ENCODE measurements at regions not wholly inside any gene's neighbourhood (a gene's known extent, or its start where the extent isn't known, plus 50 kb on each side); places are given as distances from the start of the nearest gene placed in this dataset.

DNA sequence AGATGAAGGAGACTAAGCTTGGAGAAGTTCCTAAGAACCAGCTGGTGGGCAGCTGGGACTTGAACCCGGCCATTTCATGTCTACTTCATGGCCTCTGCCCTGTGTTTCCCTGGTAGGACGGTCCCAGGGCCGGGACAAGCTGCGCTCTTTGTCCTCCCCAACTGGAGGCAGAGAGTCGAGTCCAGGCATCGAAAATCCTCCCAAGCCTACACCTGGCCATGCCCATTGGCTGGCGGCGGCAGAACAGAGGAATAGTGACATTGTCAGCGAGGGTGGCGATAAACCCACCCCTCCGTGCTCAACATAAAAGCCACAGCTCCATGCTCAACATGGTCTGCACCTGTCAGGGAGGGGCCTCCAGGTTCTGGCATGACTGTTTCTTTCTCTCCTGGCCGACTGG lies 77.7 kb downstream of the RBFOX3 start:
- no peaks in the 10 kb centered on the region for H3K36me3 ChIP-seq (ENCODE audit: control insufficient read depth in 2 of 2, insufficient read depth in 2 of 2, low read length in 2 of 2)
- no peaks in the 10 kb centered on the region for H3K9me3 ChIP-seq (ENCODE audit: control insufficient read depth in 2 of 2, low read length in 2 of 2)
- no peak overlapping the region for H3K4me3 ChIP-seq (ENCODE audit: low read length in 2 of 2)
- H3K27ac ChIP-seq (ENCODE audit: low read depth in 2 of 2, low read length in 2 of 2) = no peak overlapping the region
- H3K27me3 ChIP-seq (ENCODE audit: control insufficient read depth in 2 of 2, insufficient read depth in 2 of 2, low read length in 2 of 2) = no peaks in the 10 kb centered on the region
- H3K4me1 ChIP-seq (ENCODE audit: control insufficient read depth in 2 of 2, insufficient read depth in 2 of 2, low read length in 2 of 2) = no peaks in the 10 kb centered on the region
- no peak overlapping the region for H3K9ac ChIP-seq (ENCODE audit: low read depth in 1 of 2, low read length in 2 of 2)

DNA sequence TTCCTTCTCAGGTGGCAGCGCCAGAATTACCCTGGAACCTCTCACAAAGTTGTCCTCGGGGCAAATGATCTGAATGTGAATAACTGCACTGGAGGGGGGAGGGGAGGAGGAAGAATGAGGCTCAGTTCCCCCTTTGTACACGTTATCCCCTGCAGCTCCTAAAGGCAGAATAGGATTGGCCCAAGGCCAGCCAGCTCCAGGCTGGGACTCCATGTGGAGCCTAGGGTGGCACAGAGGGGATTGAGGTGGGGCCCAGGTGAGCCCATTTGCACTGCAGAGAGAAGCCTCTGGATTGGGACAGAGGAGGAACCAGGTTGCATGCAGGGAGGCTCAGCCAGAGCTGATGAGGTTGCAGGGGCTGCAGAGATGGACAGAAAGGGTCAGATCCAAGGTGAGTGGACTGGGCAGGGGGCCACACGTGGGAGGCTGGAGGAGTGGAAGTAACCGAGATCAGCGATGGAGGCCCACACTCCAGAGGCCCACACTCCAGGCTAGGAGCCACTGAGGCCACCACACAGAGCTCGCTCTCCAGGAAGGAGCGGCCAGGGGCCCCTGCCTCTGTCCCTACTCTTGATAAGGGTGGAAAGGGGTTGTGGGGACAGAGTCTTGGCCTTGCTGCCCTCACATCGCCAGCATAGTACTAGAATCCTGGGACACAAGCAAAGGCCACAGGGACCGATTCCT lies 78.6 kb downstream of the RBFOX3 start:
- Histone ChIP-seq H3K4me3 (ENCODE audit: low read length in 2 of 2) (no peak overlapping the region), H3K27me3 (ENCODE audit: control insufficient read depth in 2 of 2, insufficient read depth in 2 of 2, low read length in 2 of 2) (no peaks in the 10 kb centered on the region), H3K4me1 (ENCODE audit: control insufficient read depth in 2 of 2, insufficient read depth in 2 of 2, low read length in 2 of 2) (no peaks in the 10 kb centered on the region), H3K27ac (ENCODE audit: low read depth in 2 of 2, low read length in 2 of 2) (no peak overlapping the region), H3K9me3 (ENCODE audit: control insufficient read depth in 2 of 2, low read length in 2 of 2) (no peaks in the 10 kb centered on the region), H3K9ac (ENCODE audit: low read depth in 1 of 2, low read length in 2 of 2) (no peak overlapping the region), H3K36me3 (ENCODE audit: control insufficient read depth in 2 of 2, insufficient read depth in 2 of 2, low read length in 2 of 2) (no peaks in the 10 kb centered on the region)

GRCh38 chr17:79531191-79532095 lies 79.4 kb downstream of the RBFOX3 start:
- Histone ChIP-seq H3K9ac (ENCODE audit: low read depth in 1 of 2, low read length in 2 of 2) (no peak overlapping the region), H3K27me3 (ENCODE audit: control insufficient read depth in 2 of 2, insufficient read depth in 2 of 2, low read length in 2 of 2) (no peaks in the 10 kb centered on the region), H3K9me3 (ENCODE audit: control insufficient read depth in 2 of 2, low read length in 2 of 2) (no peaks in the 10 kb centered on the region), H3K27ac (ENCODE audit: low read depth in 2 of 2, low read length in 2 of 2) (no peak overlapping the region), H3K4me1 (ENCODE audit: control insufficient read depth in 2 of 2, insufficient read depth in 2 of 2, low read length in 2 of 2) (no peaks in the 10 kb centered on the region), H3K36me3 (ENCODE audit: control insufficient read depth in 2 of 2, insufficient read depth in 2 of 2, low read length in 2 of 2) (no peaks in the 10 kb centered on the region), H3K4me3 (ENCODE audit: low read length in 2 of 2) (no peak overlapping the region)

DNA sequence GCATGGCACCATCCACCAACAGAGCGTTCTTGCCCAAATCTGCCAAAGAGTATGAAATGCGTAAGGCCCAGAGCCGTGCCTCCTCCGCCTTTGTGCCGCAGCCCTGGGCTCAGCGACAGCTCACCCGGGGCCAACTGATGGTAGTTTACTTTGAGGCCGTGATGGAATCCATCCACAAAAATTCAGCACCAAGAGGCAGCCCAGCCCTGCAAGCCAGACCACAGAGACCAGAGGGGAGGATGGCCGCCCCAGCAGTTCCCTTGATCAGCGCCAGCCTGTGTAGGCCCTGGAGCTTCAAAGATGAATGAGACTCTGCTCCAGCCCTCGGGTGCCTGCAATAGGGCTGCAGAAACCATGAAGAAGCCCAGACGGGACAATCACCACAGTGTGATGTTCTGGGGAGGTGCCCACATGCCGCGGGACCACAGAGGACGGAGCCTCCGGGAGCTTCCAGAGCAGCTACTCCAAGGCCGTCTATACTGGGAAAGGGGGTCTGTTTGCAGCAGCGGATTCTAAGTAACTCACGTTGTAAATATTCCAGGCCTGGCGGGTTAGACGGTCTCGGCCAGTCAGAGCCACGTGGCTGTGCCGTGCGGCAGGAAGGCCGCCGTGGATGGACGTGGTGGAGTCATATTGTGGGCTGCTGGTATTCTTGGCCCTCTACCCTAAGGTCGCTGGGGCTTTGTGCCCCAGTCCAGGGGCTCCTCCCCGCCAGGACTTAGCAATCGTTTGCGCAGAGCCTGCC lies 80.3 kb downstream of the RBFOX3 start:
- no peak overlapping the region for H3K9ac ChIP-seq (ENCODE audit: low read depth in 1 of 2, low read length in 2 of 2)
- H3K27ac ChIP-seq (ENCODE audit: low read depth in 2 of 2, low read length in 2 of 2) = no peak overlapping the region
- H3K4me1 ChIP-seq (ENCODE audit: control insufficient read depth in 2 of 2, insufficient read depth in 2 of 2, low read length in 2 of 2) = no peaks in the 10 kb centered on the region
- no peaks in the 10 kb centered on the region for H3K27me3 ChIP-seq (ENCODE audit: control insufficient read depth in 2 of 2, insufficient read depth in 2 of 2, low read length in 2 of 2)
- no peaks in the 10 kb centered on the region for H3K9me3 ChIP-seq (ENCODE audit: control insufficient read depth in 2 of 2, low read length in 2 of 2)
- no peak overlapping the region for H3K4me3 ChIP-seq (ENCODE audit: low read length in 2 of 2)
- H3K36me3 ChIP-seq (ENCODE audit: control insufficient read depth in 2 of 2, insufficient read depth in 2 of 2, low read length in 2 of 2) = no peaks in the 10 kb centered on the region

DNA sequence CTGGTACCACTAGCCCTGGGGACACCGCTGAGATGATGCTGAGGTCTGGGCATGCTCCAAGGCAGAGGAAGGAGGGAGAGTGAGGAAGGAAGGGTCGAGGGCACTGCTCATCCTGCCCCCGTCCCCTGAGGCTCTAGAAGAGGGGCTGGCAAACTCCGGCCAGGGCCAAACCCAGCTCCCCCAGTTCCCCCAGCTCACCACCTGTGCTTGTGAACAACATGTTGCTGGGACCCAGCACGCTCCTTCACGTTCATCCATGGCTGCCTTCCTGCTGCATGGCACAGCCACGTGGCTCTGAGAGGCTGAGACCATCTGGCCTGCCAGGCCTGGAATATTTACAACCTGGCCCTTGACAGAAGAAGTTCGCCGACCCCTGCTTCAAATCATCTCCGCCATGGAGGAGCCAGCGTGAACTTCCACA lies 81.2 kb downstream of the RBFOX3 start:
- H3K36me3 ChIP-seq (ENCODE audit: control insufficient read depth in 2 of 2, insufficient read depth in 2 of 2, low read length in 2 of 2) = no peaks in the 10 kb centered on the region
- no peaks in the 10 kb centered on the region for H3K9me3 ChIP-seq (ENCODE audit: control insufficient read depth in 2 of 2, low read length in 2 of 2)
- no peak overlapping the region for H3K4me3 ChIP-seq (ENCODE audit: low read length in 2 of 2)
- no peak overlapping the region for H3K27ac ChIP-seq (ENCODE audit: low read depth in 2 of 2, low read length in 2 of 2)
- peaks cover 0 to 2% of the 10 kb centered on the region in 2 donors for H3K27me3 ChIP-seq (ENCODE audit: control insufficient read depth in 2 of 2, insufficient read depth in 2 of 2, low read length in 2 of 2)
- H3K9ac ChIP-seq (ENCODE audit: low read depth in 1 of 2, low read length in 2 of 2) = no peak overlapping the region
- no peaks in the 10 kb centered on the region for H3K4me1 ChIP-seq (ENCODE audit: control insufficient read depth in 2 of 2, insufficient read depth in 2 of 2, low read length in 2 of 2)

DNA sequence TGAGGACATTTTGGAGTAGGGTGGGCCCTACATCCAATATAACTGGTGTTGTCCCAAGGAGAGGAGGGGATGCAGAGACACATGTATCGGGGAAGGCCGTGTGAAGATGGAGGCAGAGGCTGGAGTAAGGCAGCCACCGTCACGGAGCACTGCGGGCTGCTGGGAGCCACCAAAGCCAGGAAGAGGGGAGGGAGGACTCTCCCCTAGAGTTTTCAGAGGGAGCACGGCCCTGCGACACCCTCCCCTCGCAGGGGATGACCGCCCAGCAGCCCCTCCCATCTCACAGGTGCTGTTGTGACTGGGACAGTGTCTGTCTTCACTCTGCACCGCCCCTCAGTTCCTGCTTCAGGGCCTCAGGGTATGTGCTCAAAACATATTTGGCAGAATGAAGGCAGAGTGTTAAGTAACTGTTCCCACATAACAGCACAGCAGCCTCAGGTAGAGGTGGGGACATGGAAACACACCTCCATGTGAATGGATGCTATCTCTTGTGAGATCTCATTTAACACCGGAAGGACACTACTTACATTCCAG lies 82.2 kb downstream of the RBFOX3 start:
- Histone ChIP-seq H3K36me3 (ENCODE audit: control insufficient read depth in 2 of 2, insufficient read depth in 2 of 2, low read length in 2 of 2) (no peaks in the 10 kb centered on the region), H3K27me3 (ENCODE audit: control insufficient read depth in 2 of 2, insufficient read depth in 2 of 2, low read length in 2 of 2) (peaks cover 0 to 4% of the 10 kb centered on the region in 2 donors), H3K9ac (ENCODE audit: low read depth in 1 of 2, low read length in 2 of 2) (no peak overlapping the region), H3K4me1 (ENCODE audit: control insufficient read depth in 2 of 2, insufficient read depth in 2 of 2, low read length in 2 of 2) (no peaks in the 10 kb centered on the region), H3K9me3 (ENCODE audit: control insufficient read depth in 2 of 2, low read length in 2 of 2) (no peaks in the 10 kb centered on the region), H3K4me3 (ENCODE audit: low read length in 2 of 2) (no peak overlapping the region), H3K27ac (ENCODE audit: low read depth in 2 of 2, low read length in 2 of 2) (no peak overlapping the region)

DNA sequence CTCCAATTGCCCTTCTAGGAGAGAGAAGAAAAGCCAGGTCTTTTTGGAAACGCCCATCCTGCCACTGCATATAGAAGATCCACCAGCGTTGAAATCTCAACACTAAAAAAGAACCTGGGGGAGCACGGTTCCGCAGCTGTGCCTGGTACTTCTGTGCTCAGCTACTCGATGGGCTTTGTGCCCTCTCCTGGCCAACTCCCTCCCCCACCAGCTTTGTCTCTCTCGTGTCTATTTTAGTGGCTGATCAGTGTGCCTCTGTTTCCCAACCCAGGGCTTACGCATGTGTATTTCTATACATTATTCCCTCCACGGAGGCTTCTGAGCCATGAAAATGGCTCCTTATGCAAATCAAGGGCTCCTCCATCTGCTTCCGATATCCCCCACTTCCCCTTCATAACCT lies 83.5 kb downstream of the RBFOX3 start:
- Histone ChIP-seq H3K27ac (ENCODE audit: low read depth in 2 of 2, low read length in 2 of 2) (no peak overlapping the region), H3K36me3 (ENCODE audit: control insufficient read depth in 2 of 2, insufficient read depth in 2 of 2, low read length in 2 of 2) (no peaks in the 10 kb centered on the region), H3K4me1 (ENCODE audit: control insufficient read depth in 2 of 2, insufficient read depth in 2 of 2, low read length in 2 of 2) (no peaks in the 10 kb centered on the region), H3K27me3 (ENCODE audit: control insufficient read depth in 2 of 2, insufficient read depth in 2 of 2, low read length in 2 of 2) (peaks cover 4 to 7% of the 10 kb centered on the region in 2 donors), H3K9ac (ENCODE audit: low read depth in 1 of 2, low read length in 2 of 2) (no peak overlapping the region), H3K4me3 (ENCODE audit: low read length in 2 of 2) (no peak overlapping the region), H3K9me3 (ENCODE audit: control insufficient read depth in 2 of 2, low read length in 2 of 2) (no peaks in the 10 kb centered on the region)

DNA sequence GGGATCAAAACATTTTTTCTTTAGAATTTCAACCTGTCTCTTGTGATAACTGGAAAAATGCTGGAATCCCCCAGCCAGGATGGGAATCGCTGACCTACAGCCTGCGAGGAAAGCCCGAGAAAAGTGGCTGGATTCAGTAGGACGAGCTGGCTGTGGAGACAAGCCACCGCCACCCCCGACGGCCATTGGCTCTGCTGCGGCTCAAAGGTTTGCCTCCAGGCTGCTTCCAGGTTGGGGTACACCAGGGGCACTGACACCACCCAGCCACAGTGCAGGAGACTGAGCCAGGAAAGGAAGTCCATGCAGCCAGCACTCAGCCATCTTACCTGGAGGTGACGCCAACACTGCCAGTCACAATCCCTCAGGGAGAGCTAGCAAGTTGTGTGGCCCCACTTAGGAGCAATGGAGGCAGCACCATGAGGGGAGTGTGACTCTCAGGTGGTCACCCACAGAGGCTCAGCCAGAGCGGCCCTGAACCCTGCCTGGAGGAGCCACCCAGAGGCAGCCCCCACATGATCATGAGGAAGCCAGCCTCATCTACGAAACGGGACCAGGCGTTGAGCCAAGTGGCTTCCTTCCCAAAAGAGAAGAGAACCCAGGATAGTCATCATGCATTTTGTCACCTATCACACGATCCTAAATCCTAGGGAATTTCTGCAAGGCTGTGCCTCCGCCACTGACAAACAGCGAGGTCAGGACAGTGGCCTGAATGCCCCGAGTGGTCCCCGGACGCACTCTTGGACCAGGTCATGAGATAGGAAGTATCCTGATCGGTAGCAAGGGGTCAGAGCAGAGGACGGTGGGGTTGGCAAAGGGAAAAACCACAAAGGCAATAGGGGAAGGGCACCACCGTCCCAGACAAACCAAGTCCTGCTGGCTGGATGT lies 84.8 kb downstream of the RBFOX3 start:
- no peaks in the 10 kb centered on the region for H3K36me3 ChIP-seq (ENCODE audit: control insufficient read depth in 2 of 2, insufficient read depth in 2 of 2, low read length in 2 of 2)
- no peak overlapping the region for H3K4me3 ChIP-seq (ENCODE audit: low read length in 2 of 2)
- H3K4me1 ChIP-seq (ENCODE audit: control insufficient read depth in 2 of 2, insufficient read depth in 2 of 2, low read length in 2 of 2) = no peaks in the 10 kb centered on the region
- peaks cover 8 to 11% of the 10 kb centered on the region in 2 donors for H3K27me3 ChIP-seq (ENCODE audit: control insufficient read depth in 2 of 2, insufficient read depth in 2 of 2, low read length in 2 of 2)
- no peak overlapping the region for H3K9ac ChIP-seq (ENCODE audit: low read depth in 1 of 2, low read length in 2 of 2)
- no peak overlapping the region for H3K27ac ChIP-seq (ENCODE audit: low read depth in 2 of 2, low read length in 2 of 2)
- no peaks in the 10 kb centered on the region for H3K9me3 ChIP-seq (ENCODE audit: control insufficient read depth in 2 of 2, low read length in 2 of 2)
